MM.1S (cell line): ENCODE measurements at regions not wholly inside any gene's neighbourhood (a gene's known extent, or its start where the extent isn't known, plus 50 kb on each side); places are given as distances from the start of the nearest gene placed in this dataset.

Experiments
- CTCF ChIP-seq: fragments of 300-600 bp; sonication (generic); IDR thresholded peaks from 2 replicates; pipeline ENCODE4 v1.5.1; 2016; ENCODE audit warnings: antibody characterized with exemption, low read length, mixed read lengths
- EZH2 ChIP-seq: fragments of 300-600 bp; sonication (generic); optimal IDR thresholded peaks from 2 replicates; pipeline ENCODE3; 2017; ENCODE audit warnings: low read depth, mild to moderate bottlenecking, antibody characterized with exemption, low read length, mixed read lengths
- EZH2phosphoT487 ChIP-seq: fragments of 300-600 bp; sonication (generic); IDR thresholded peaks from 2 replicates; pipeline ENCODE4 v1.6.1; 2018; ENCODE audit warnings: antibody characterized with exemption, low read length

- TF ChIP-seq CTCF = no peak
- TF ChIP-seq EZH2phosphoT487 = no peak
- TF ChIP-seq EZH2 = no peak
Measured at GRCh38 chr4:4749137-4749536, 110.3 kb upstream of the MSX1 start.
